ENCODE measurements at regions not wholly inside any gene's neighbourhood (a gene's known extent, or its start where the extent isn't known, plus 50 kb on each side); places are given as distances from the start of the nearest gene placed in this dataset.

GRCh38 chr2:219726916-219727315 is 99.5 kb downstream of the SLC4A3 start:
- TF ChIP-seq CTCF (IDR thresholded peaks at IDR 0.05; ENCODE audit: insufficient read depth, low read depth, low read length), result peak; percentile 11
- TF ChIP-seq EZH2 (IDR thresholded peaks at IDR 0.05; ENCODE audit: insufficient read depth, low read length), result no peak
